Esophagus squamous epithelium (tissue), 5 donors: ENCODE measurements at regions not wholly inside any gene's neighbourhood (a gene's known extent, or its start where the extent isn't known, plus 50 kb on each side); places are given as distances from the start of the nearest gene placed in this dataset.

Source experiments
- DNase-seq: peaks from one replicate; lab custom pipeline; 2025; lab: John Stamatoyannopoulos, UW
- H3K27ac ChIP-seq, 4 donors: fragments of 200-600 bp; sonication (generic); one replicate each; pipeline ENCODE4 v1.5.1; 2016 to 2019; ENCODE audit warnings: mild to moderate bottlenecking in 1 of 4
- H3K27me3 ChIP-seq, 4 donors: fragments of 200-600 bp; sonication (generic); 1 replicate in 3 of 4; 2 replicates in 1 of 4; pipeline versions ENCODE4 v1.5.1 to v1.6.0; 2017 to 2021; ENCODE audit warnings: antibody characterized with exemption in 1 of 4
- H3K36me3 ChIP-seq, 3 donors: fragments of 200-600 bp; sonication (generic); one replicate each; pipeline ENCODE4 v1.5.1; 2016 to 2019
- H3K4me1 ChIP-seq, 3 donors: fragments of 200-600 bp; sonication (generic); one replicate each; pipeline ENCODE4 v1.5.1; 2017 to 2019
- H3K4me3 ChIP-seq, 4 donors: fragments of 200-600 bp; sonication (generic); 1 replicate in 3 of 4; 2 replicates in 1 of 4; pipeline ENCODE4 v1.5.1; 2016 to 2019; ENCODE audit warnings: mild to moderate bottlenecking in 2 of 4, moderate library complexity in 1 of 4
- H3K9me3 ChIP-seq, 3 donors: fragments of 200-600 bp; sonication (generic); one replicate each; pipeline ENCODE4 v1.5.1; 2016 to 2019
- POLR2A ChIP-seq, 4 donors: fragments of 450-650 bp; IDR thresholded peaks; one replicate each; pipeline ENCODE4 v1.6.1; 2017; ENCODE audit warnings: antibody characterized with exemption in 4 of 4, mild to moderate bottlenecking in 4 of 4, moderate library complexity in 3 of 4
- WGBS, 2 donors: methylation state at CpG; one replicate each; pipeline ENCODE4 v1.1.5; 2018; 5-methylcytosine and 5-hydroxymethylcytosine counted together
- intact Hi-C: fragments of 100-400 bp; cut with DNase I; formaldehyde crosslinking; loops from one replicate; pipeline ENCODE4 v1.15.0; 2022
- TF ChIP-seq, protein P1 (sequence below), 6 experiments: fragments of 450-650 bp in 4 of 6; fragments of 200-600 bp in 2 of 6; sonication (generic) in 2 of 6; IDR thresholded peaks; one replicate each; pipeline ENCODE4 v1.5.1; 2016 to 2019; ENCODE audit warnings: antibody characterized with exemption in 6 of 6, mild to moderate bottlenecking in 4 of 6, moderate library complexity in 4 of 6
- donor health status: DM: yes; HTN: yes; CAD: no.

DNA sequence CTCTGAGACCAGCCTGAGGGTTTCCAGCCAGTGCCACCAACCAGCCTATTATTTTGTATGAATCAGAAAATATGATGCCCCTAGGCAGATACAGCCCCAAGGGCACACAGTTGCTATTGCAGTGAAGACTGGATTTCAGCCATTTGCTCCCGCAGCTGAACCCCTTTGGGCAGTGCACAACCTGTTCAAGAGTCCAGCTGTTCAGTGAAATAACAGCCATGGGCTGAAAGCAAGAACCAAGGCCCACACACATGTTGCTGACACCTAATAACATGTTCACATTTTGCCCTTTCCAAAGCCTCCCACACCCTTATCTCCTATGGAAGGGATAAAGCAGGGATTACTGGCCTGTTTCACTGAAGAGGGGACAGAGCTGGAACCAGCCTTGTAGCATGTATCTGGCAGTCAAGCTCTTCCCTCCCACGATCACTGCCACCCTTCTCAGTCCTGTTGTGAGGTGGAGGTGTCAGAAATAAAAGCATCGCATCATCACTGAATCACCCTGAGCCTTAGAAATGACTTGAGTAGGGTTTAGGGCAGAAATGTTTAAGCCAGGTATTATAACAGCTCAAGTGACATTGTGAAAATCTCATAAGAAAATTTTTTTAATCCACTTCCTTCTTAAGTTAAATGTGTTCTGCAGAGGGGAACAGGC lies 137.1 kb upstream of the FSTL4 start:
- Histone ChIP-seq H3K27ac (no peak overlapping the region), H3K4me3 (no peak overlapping the region), H3K4me1 (no peaks in the 10 kb centered on the region), H3K9me3 (no peaks in the 10 kb centered on the region), H3K36me3 (no peaks in the 10 kb centered on the region), H3K27me3 (peaks cover 0 to 6% (median 0%) of the 10 kb centered on the region in 4 donors)
- WGBS, 2 donors = 46 to 77% methylated on average over 2 to 3 of the region's 3 CpGs
- no peak for TF ChIP-seq POLR2A (IDR thresholded peaks at IDR 0.05)
- TF ChIP-seq, protein P1, sequence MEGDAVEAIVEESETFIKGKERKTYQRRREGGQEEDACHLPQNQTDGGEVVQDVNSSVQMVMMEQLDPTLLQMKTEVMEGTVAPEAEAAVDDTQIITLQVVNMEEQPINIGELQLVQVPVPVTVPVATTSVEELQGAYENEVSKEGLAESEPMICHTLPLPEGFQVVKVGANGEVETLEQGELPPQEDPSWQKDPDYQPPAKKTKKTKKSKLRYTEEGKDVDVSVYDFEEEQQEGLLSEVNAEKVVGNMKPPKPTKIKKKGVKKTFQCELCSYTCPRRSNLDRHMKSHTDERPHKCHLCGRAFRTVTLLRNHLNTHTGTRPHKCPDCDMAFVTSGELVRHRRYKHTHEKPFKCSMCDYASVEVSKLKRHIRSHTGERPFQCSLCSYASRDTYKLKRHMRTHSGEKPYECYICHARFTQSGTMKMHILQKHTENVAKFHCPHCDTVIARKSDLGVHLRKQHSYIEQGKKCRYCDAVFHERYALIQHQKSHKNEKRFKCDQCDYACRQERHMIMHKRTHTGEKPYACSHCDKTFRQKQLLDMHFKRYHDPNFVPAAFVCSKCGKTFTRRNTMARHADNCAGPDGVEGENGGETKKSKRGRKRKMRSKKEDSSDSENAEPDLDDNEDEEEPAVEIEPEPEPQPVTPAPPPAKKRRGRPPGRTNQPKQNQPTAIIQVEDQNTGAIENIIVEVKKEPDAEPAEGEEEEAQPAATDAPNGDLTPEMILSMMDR (IDR thresholded peaks at IDR 0.05) = no peak
- intact Hi-C loops = no loop called here
- DNase-seq = no peak

DNA sequence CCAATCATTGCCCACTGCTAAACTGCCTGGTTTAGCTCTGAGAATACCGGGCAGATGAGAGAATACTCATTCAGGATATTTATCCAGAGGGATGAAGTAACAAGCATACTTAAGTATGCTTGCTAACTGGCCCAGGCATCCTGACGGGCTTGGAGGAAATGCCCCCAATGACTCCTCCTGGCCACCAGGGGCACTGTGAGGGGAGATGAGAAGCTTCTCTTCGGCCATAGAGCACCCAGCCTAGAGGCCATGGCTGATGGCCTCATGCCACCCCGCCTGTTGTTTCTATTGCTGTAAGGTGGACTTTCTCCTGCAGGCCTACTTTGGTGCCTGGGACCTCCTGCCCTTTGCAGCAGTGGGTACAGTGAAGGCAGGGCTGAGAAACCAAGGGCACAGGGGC lies 134.5 kb upstream of the FSTL4 start:
- H3K4me3 ChIP-seq = no peak overlapping the region
- TF ChIP-seq, protein P1 (IDR thresholded peaks at IDR 0.05) = no peak
- no peak for TF ChIP-seq POLR2A (IDR thresholded peaks at IDR 0.05)
- no peaks in the 10 kb centered on the region for H3K36me3 ChIP-seq
- no peaks in the 10 kb centered on the region for H3K4me1 ChIP-seq
- H3K9me3 ChIP-seq = no peaks in the 10 kb centered on the region
- no peak overlapping the region for H3K27ac ChIP-seq
- H3K27me3 ChIP-seq = peaks cover 0 to 5% (median 0%) of the 10 kb centered on the region in 4 donors
- 91 to 100% methylated on average over 1 to 2 of the region's 4 CpGs for WGBS, 2 donors
- intact Hi-C loops = no loop called here
- DNase-seq = no peak

DNA sequence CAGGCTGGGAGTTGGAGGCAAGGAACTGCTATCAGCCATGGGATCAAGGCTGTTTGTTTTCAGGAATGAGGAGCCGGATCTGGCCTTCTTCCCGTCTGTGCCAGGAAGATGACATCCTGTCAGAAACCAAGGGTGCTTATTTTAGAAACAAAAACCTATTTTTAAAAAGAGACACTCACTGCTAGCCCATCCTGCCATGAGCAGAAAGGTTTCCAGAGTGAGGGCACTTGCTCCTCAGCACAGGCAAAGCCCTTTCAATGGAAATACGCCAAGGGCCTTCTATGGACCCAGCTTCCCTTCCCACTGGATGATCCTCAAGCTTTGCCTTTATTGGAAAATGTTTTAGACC lies 132.6 kb upstream of the FSTL4 start:
- DNase-seq = no peak
- 49 to 81% methylated on average over 3 of the region's 3 CpGs for WGBS, 2 donors
- no peak overlapping the region for H3K27ac ChIP-seq
- TF ChIP-seq POLR2A (IDR thresholded peaks at IDR 0.05) = no peak
- TF ChIP-seq, protein P1 (IDR thresholded peaks at IDR 0.05) = no peak
- intact Hi-C loops = no loop called here
- no peaks in the 10 kb centered on the region for H3K36me3 ChIP-seq
- no peaks in the 10 kb centered on the region for H3K9me3 ChIP-seq
- H3K27me3 ChIP-seq = peaks cover 0 to 5% (median 0%) of the 10 kb centered on the region in 4 donors
- H3K4me1 ChIP-seq = no peaks in the 10 kb centered on the region
- H3K4me3 ChIP-seq = no peak overlapping the region

DNA sequence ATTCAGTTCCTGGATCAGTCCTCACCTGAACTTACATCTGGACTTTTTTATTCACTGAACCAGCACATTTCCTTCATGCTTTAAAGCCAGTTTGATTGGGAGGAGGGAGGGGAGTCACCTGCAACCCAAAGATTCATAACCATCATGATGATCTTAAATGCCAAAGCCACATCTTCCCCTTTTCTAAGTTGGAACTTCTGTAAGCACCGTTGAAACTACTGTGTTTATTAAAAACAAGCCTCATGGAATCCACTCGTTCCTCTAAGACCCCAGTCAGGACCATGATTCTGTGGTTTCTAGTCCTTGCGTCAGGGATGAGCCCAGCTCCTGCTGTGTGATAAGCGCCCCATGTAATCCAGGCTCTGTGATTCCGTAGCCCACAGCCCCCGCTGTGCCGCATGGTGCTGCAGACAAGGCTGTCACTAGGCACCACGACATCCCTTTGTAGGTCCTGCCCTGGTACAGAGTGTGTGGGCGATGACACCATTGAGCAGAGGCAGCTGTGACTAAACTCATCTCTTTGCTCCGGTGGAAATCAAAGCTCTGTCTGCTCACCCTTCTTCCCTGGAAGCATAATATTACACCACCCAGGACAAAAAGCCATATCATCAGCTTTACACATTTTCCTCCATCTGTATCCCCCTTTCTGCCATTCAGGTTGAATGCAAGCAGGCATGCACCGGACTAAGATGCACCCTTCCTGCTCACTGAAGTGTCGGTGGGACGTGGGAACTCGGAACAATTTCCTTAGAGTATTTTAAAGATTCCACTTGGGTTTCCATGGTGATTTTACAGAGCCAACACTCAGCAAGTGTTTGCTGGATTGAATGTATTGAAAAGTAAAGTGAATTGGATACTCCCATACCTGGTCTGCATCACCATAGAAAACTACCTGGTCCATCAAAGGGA lies 132.0 kb upstream of the FSTL4 start:
- no peak for DNase-seq
- intact Hi-C loops = no loop called here
- Histone ChIP-seq H3K4me1 (no peaks in the 10 kb centered on the region), H3K36me3 (no peaks in the 10 kb centered on the region), H3K9me3 (no peaks in the 10 kb centered on the region), H3K4me3 (no peak overlapping the region), H3K27ac (no peak overlapping the region), H3K27me3 (peaks cover 0 to 5% (median 0%) of the 10 kb centered on the region in 4 donors)
- 69 to 73% methylated on average over 10 to 11 of the region's 14 CpGs for WGBS, 2 donors
- TF ChIP-seq, protein P1 (IDR thresholded peaks at IDR 0.05) = no peak
- no peak for TF ChIP-seq POLR2A (IDR thresholded peaks at IDR 0.05)

DNA sequence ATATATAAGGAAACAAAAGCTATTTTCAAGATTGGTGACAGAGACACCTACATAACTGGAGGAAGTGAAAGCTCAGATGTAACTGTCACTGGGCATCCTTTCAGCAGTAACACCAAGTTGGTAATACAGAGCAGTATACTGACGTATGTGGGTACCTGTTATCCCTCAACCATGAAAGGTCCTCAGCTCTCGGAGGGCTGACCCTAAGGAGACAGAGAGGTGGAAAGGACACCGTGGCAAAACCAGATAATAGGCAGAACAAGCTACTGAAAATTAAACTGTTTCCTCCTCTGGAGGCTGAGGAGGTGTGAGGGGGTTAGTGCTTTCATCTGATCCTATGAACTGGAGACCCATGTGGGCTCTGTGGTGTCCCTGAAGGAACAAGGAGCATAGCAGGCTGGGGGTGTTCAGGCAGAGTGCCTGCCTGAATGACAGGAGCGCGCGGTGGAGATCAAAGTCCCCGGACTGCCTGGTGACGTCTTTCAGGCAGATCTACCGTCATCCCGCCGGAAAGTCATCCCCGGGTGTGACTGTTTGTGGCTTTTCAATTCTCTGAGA lies 130.2 kb upstream of the FSTL4 start:
- Histone ChIP-seq H3K4me3 (no peak overlapping the region), H3K9me3 (no peaks in the 10 kb centered on the region), H3K4me1 (no peaks in the 10 kb centered on the region), H3K36me3 (no peaks in the 10 kb centered on the region), H3K27me3 (peaks cover 0 to 5% (median 0%) of the 10 kb centered on the region in 4 donors), H3K27ac (no peak overlapping the region)
- WGBS, 2 donors = 76 to 85% methylated on average over 9 to 11 of the region's 12 CpGs
- intact Hi-C loops = no loop called here
- DNase-seq = no peak
- TF ChIP-seq, protein P1 (IDR thresholded peaks at IDR 0.05) = no peak
- no peak for TF ChIP-seq POLR2A (IDR thresholded peaks at IDR 0.05)
